Epithelial cell of esophagus (primary cell): ENCODE measurements at regions not wholly inside any gene's neighbourhood (a gene's known extent, or its start where the extent isn't known, plus 50 kb on each side); places are given as distances from the start of the nearest gene placed in this dataset.

Source experiments
- DNase-seq: peaks from one replicate; pipeline ENCODE4 v3.0.0; 2010; ENCODE audit warnings: low read depth
- H3K4me3 ChIP-seq: 2 replicates; pipeline ENCODE4 v1.5.1; 2011; ENCODE audit warnings: mild to moderate bottlenecking, low read length, control low read depth
- CTCF ChIP-seq: IDR thresholded peaks from 2 replicates; pipeline ENCODE4 v1.5.1; 2011; ENCODE audit warnings: low read depth, mild to moderate bottlenecking, low read length, control low read depth, inconsistent platforms; ENCODE audit not compliant: insufficient read depth; ENCODE audit errors: missing control alignments

- H3K4me3 ChIP-seq: no peak overlapping the region
- no peak for TF ChIP-seq CTCF
- DNase-seq: no peak
Observed at GRCh38 chr3:147940405-147941193, 531.4 kb downstream of the ZIC1 start.

- TF ChIP-seq CTCF: no peak
- no peak for DNase-seq
Observed at GRCh38 chr3:147941969-147942368, 532.8 kb downstream of the ZIC1 start.

GRCh38 chr3:147943265-147943945, 534.2 kb downstream of the ZIC1 start:
- no peak for TF ChIP-seq CTCF
- DNase-seq: peak; percentile 72
- no peak overlapping the region for H3K4me3 ChIP-seq

More at GRCh38 chr3:147941969-147942368, 532.8 kb downstream of the ZIC1 start:
- no peak overlapping the region for H3K4me3 ChIP-seq

- peak; percentile 77 for TF ChIP-seq CTCF
- H3K4me3 ChIP-seq: no peak overlapping the region
- peak; percentile 49 for DNase-seq
Observed at GRCh38 chr3:147945968-147946519, 536.9 kb downstream of the ZIC1 start.

GRCh38 chr3:147956615-147957014, 547.5 kb downstream of the ZIC1 start:
- TF ChIP-seq CTCF: no peak
- DNase-seq: no peak
- H3K4me3 ChIP-seq: no peak overlapping the region

- H3K4me3 ChIP-seq: no peak overlapping the region
- TF ChIP-seq CTCF: no peak
- no peak for DNase-seq
Observed at GRCh38 chr3:147958754-147959153, 549.6 kb downstream of the ZIC1 start.
